Activated CD4-positive, alpha-beta T cell treated with anti-CD3 and anti-CD28 coated beads, Interleukin-2, amount 50 U/mL, for 4 hours (primary cell): ENCODE measurements at regions not wholly inside any gene's neighbourhood (a gene's known extent, or its start where the extent isn't known, plus 50 kb on each side); places are given as distances from the start of the nearest gene placed in this dataset.

Experiments
- DNase-seq, 2 experiments: peaks; one replicate each; pipeline ENCODE4 v3.0.0-alpha.2; 2020

GRCh38 chr4:179976777-179977176 is 2266.4 kb upstream of the TENM3 start:
- no peak for DNase-seq

- no peak for DNase-seq
These were observed 2265.8 kb upstream of the TENM3 start for GRCh38 chr4:179977378-179977777.

- DNase-seq = no peak
These were observed 2262.0 kb upstream of the TENM3 start for GRCh38 chr4:179981161-179981560.

- DNase-seq = no peak
These were observed 2253.2 kb upstream of the TENM3 start for GRCh38 chr4:179989975-179990374.

- no peak for DNase-seq
These were observed 2233.9 kb upstream of the TENM3 start for GRCh38 chr4:180009316-180009715.

- DNase-seq = no peak
These were observed 2214.5 kb upstream of the TENM3 start for GRCh38 chr4:180028682-180029081.

- no peak for DNase-seq
These were observed 2211.9 kb upstream of the TENM3 start for GRCh38 chr4:180031330-180031729.

GRCh38 chr4:180041576-180041975 is 2201.6 kb upstream of the TENM3 start:
- no peak for DNase-seq

GRCh38 chr4:180052629-180053028 is 2190.6 kb upstream of the TENM3 start:
- DNase-seq = no peak

- DNase-seq = no peak
These were observed 2188.9 kb upstream of the TENM3 start for GRCh38 chr4:180054291-180054690.

- DNase-seq = no peak
These were observed 2185.9 kb upstream of the TENM3 start for GRCh38 chr4:180057299-180057721.

- no peak for DNase-seq
These were observed 2185.1 kb upstream of the TENM3 start for GRCh38 chr4:180057891-180058671.

- DNase-seq = no peak
These were observed 2184.4 kb upstream of the TENM3 start for GRCh38 chr4:180058691-180059215.

GRCh38 chr4:180059216-180059881 is 2183.9 kb upstream of the TENM3 start:
- no peak for DNase-seq

- DNase-seq = no peak
These were observed 2182.9 kb upstream of the TENM3 start for GRCh38 chr4:180060159-180060889.

GRCh38 chr4:180081072-180081471 is 2162.1 kb upstream of the TENM3 start:
- DNase-seq = no peak

- DNase-seq = no peak
These were observed 2158.6 kb upstream of the TENM3 start for GRCh38 chr4:180084561-180084960.

GRCh38 chr4:180086480-180087190 is 2156.6 kb upstream of the TENM3 start:
- DNase-seq = no peak

GRCh38 chr4:180098586-180098985 is 2144.6 kb upstream of the TENM3 start:
- no peak for DNase-seq

GRCh38 chr4:180099957-180100356 is 2143.2 kb upstream of the TENM3 start:
- no peak for DNase-seq

- DNase-seq = no peak
These were observed 2142.5 kb upstream of the TENM3 start for GRCh38 chr4:180100433-180101344.
